ENCODE measurements at regions not wholly inside any gene's neighbourhood (a gene's known extent, or its start where the extent isn't known, plus 50 kb on each side); places are given as distances from the start of the nearest gene placed in this dataset.

DNA sequence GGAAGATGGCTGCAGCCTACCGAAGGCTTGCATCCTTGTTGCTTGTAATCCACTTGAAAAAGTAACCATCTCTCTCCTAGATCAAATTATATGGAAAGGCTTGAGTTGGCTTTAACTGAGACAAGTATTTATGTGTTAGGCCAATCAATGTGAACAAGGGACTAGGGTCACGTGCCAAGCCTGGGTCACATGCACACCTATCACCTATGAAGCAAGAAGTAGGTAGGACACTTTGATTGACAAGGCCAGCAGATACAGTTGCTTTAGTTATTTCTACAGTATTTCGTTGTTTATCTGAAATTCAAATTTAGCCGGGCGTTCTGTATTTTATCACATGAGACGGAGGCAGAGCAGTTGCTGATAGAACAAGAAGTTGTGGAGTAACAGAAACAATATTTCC lies 212.3 kb upstream of the OTX2 start:
- no peaks in the 10 kb centered on the region for H3K27me3 ChIP-seq
- no peaks in the 10 kb centered on the region for H3K4me1 ChIP-seq
- H3K27ac ChIP-seq: no peak overlapping the region
- H3K36me3 ChIP-seq: no peaks in the 10 kb centered on the region
- DNase-seq (ENCODE audit: low spot score): no peak
- TF ChIP-seq, protein P1, sequence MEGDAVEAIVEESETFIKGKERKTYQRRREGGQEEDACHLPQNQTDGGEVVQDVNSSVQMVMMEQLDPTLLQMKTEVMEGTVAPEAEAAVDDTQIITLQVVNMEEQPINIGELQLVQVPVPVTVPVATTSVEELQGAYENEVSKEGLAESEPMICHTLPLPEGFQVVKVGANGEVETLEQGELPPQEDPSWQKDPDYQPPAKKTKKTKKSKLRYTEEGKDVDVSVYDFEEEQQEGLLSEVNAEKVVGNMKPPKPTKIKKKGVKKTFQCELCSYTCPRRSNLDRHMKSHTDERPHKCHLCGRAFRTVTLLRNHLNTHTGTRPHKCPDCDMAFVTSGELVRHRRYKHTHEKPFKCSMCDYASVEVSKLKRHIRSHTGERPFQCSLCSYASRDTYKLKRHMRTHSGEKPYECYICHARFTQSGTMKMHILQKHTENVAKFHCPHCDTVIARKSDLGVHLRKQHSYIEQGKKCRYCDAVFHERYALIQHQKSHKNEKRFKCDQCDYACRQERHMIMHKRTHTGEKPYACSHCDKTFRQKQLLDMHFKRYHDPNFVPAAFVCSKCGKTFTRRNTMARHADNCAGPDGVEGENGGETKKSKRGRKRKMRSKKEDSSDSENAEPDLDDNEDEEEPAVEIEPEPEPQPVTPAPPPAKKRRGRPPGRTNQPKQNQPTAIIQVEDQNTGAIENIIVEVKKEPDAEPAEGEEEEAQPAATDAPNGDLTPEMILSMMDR (IDR thresholded peaks at IDR 0.05): no peak
- H3K9me3 ChIP-seq: peaks cover 0 to 4% of the 10 kb centered on the region in 2 donors
- no peak overlapping the region for H3K4me3 ChIP-seq

DNA sequence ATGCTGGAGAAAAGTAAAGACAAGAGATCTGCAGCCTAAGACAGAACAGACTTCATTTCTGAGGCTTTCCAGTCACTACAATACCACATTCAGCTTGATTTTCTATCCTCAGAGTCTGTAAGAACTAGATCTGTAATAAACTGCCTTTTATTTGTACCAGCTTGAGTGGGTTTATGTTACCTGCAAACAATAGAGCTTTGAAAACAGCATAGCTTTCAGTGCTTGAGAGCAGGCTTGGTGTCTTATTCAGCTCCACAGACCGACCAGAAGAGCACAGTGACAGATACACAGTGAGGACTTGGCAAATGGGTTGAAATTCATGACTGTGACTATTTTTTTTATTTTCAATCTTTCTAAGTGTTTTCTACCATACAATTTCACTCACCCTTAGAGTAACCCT lies 207.8 kb upstream of the OTX2 start:
- DNase-seq (ENCODE audit: low spot score): no peak
- no peaks in the 10 kb centered on the region for H3K36me3 ChIP-seq
- TF ChIP-seq, protein P1 (IDR thresholded peaks at IDR 0.05): no peak
- no peaks in the 10 kb centered on the region for H3K27me3 ChIP-seq
- H3K27ac ChIP-seq: no peak overlapping the region
- no peak overlapping the region for H3K4me3 ChIP-seq
- no peaks in the 10 kb centered on the region for H3K4me1 ChIP-seq
- H3K9me3 ChIP-seq: peaks cover 0 to 16% of the 10 kb centered on the region in 2 donors

DNA sequence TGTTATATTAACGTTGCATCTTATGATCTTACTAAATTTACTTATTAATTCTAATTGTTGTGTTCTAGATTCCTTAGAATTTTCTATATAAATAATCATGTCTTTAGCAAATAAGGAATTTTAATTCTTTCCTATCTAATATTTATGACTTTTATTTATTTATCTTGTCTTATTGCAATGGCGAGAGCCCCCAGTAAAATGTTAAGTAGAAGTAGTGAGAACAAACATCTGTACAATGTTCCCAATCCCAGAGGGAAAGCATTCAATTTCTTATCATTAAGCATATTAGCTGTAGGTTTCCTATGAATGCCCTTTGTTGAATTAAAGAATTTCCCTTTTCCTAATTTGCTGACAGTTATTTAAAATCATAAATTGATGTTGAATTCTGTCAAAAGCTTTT lies 203.7 kb upstream of the OTX2 start:
- no peak for DNase-seq (ENCODE audit: low spot score)
- Histone ChIP-seq H3K36me3 (no peaks in the 10 kb centered on the region), H3K4me1 (no peaks in the 10 kb centered on the region), H3K9me3 (peaks cover 0 to 24% of the 10 kb centered on the region in 2 donors), H3K27me3 (no peaks in the 10 kb centered on the region), H3K4me3 (no peak overlapping the region), H3K27ac (no peak overlapping the region)
- TF ChIP-seq, protein P1 (IDR thresholded peaks at IDR 0.05): no peak

DNA sequence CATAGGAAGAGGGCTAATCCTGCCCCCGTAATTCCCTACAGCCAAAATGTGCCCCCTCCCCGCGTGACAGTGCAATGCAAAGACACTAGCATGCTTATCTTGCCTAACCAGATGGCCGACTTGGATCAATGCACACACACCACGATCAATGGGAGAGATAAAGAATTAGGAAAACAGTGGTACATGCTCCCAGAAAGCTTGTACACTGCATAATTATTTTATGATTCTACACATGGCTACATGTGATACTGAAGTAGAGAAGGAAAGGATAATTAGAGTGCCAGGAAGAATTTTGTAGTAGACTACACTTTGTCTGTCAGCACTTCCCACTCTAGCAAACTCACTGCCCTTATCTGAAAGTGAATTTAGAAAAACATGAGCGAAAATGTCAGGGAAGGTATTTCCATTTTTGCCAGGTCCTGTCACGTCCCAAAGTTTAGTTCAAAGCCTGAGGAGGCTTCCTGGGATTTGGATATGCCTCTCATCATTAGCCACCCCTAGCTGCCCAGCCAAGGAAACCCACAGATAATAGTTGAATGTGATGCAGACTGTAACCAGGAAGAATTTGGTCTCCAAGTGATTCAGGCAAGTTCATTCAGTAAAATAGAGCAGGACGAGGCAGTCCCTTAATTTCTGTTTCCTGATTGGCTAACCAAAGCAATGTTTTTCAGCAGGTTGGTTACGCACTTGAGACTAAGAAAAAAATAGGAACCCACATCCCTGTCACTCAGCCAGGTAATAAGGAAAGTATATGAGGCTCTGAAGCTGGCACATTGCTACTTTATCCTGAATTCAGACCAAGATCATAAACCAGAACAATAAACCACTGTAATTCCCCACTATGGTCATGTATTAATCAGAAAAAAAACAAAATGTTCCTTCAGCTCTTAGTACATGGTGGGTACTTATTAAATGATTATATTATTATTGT lies 199.6 kb upstream of the OTX2 start:
- Histone ChIP-seq H3K27me3 (no peaks in the 10 kb centered on the region), H3K4me3 (no peak overlapping the region), H3K4me1 (no peaks in the 10 kb centered on the region), H3K9me3 (peaks cover 0 to 24% of the 10 kb centered on the region in 2 donors), H3K36me3 (no peaks in the 10 kb centered on the region), H3K27ac (no peak overlapping the region)
- TF ChIP-seq, protein P1 (IDR thresholded peaks at IDR 0.05): no peak
- no peak for DNase-seq (ENCODE audit: low spot score)

DNA sequence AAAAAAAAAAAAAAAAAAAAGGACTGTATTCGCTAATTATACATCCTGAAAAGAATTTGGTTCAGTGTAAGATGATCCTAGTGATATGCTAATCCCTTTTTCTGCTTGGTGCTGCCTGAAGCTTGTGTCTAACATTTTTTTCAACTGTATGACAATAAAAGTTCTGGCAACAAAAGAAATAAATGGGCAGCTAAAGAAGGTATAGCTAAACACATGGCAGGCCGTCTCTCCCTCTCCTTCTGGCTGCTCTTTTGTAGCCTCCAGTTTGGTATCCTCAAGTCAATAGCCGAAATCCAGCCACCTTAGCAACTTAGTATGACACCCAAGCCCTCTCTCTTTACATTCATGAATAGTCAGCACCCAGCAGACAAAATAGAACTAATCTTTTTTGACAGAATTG lies 198.3 kb upstream of the OTX2 start:
- Histone ChIP-seq H3K4me1 (no peaks in the 10 kb centered on the region), H3K27ac (no peak overlapping the region), H3K4me3 (no peak overlapping the region), H3K27me3 (no peaks in the 10 kb centered on the region), H3K9me3 (peaks cover 0 to 13% of the 10 kb centered on the region in 2 donors), H3K36me3 (no peaks in the 10 kb centered on the region)
- TF ChIP-seq, protein P1 (IDR thresholded peaks at IDR 0.05): no peak
- DNase-seq (ENCODE audit: low spot score): no peak
